Right lobe of liver (tissue), 6 donors: ENCODE measurements at regions not wholly inside any gene's neighbourhood (a gene's known extent, or its start where the extent isn't known, plus 50 kb on each side); places are given as distances from the start of the nearest gene placed in this dataset.

Experiments used
- ATAC-seq, 4 donors: fragments of 200-7000 bp; cut with Tn5 transposase; one replicate each; pipeline ENCODE4 v1.9.1; 2020; ENCODE audit warnings: mild to moderate bottlenecking in 4 of 4, moderate library complexity in 4 of 4
- DNase-seq, 3 donors: peaks; one replicate each; pipeline ENCODE4 v3.0.0-alpha.2; 2020
- H3K27ac ChIP-seq, 3 donors: fragments of 200-600 bp; one replicate each; pipeline ENCODE4 v1.8.0; 2022
- H3K27me3 ChIP-seq, 2 donors: fragments of 200-600 bp; one replicate each; pipeline ENCODE4 v1.8.0; 2022
- H3K36me3 ChIP-seq, 4 donors: fragments of 200-600 bp; sonication (generic) in 1 of 4; one replicate each; pipeline versions ENCODE4 v1.5.1 to v1.8.0; 2017 to 2022; ENCODE audit warnings: control low read depth in 1 of 4
- H3K4me1 ChIP-seq, 4 donors: fragments of 200-600 bp; sonication (generic) in 1 of 4; one replicate each; pipeline versions ENCODE4 v1.5.1 to v1.8.0; 2017 to 2022; ENCODE audit warnings: control low read depth in 1 of 4
- H3K4me3 ChIP-seq, 3 donors: fragments of 200-600 bp; one replicate each; pipeline ENCODE4 v1.8.0; 2022
- H3K9me3 ChIP-seq, 4 donors: fragments of 200-600 bp; sonication (generic) in 1 of 4; one replicate each; pipeline versions ENCODE4 v1.5.1 to v1.8.0; 2017 to 2022; ENCODE audit warnings: control low read depth in 1 of 4
- CTCF ChIP-seq, 4 donors: fragments of 200-600 bp in 3 of 4; fragments of 450-650 bp in 1 of 4; IDR thresholded peaks; one replicate each; pipeline versions ENCODE4 v1.5.1 to v1.8.0; 2016 to 2022; ENCODE audit warnings: antibody characterized with exemption in 4 of 4, mild to moderate bottlenecking in 2 of 4
- POLR2A ChIP-seq: fragments of 450-650 bp; IDR thresholded peaks from one replicate; pipeline ENCODE4 v1.6.1; 2017; ENCODE audit warnings: antibody characterized with exemption, mild to moderate bottlenecking
- WGBS: methylation state at CpG from one replicate; pipeline ENCODE4 v1.1.6; 2018; ENCODE audit warnings: low coverage, low lambda C conversion rate; ENCODE audit not compliant: insufficient coverage; ENCODE audit errors: missing lambda C conversion rate; 5-methylcytosine and 5-hydroxymethylcytosine counted together
- intact Hi-C, 2 donors: fragments of 100-400 bp; cut with DNase I; formaldehyde crosslinking; loops; one replicate each; pipeline versions ENCODE4 v1.11.2 to v1.14.1; 2022
- donor health status: DM: no; HTN: yes; CAD: no.
- donor health status: DM: no; HTN: no; CAD: no.
- donor health status: DM: no; HTN: no; CAD: no.
- donor health status: DM: no; HTN: yes; CAD: no.
- donor health status: DM: no; HTN: yes; CAD: no.

DNA sequence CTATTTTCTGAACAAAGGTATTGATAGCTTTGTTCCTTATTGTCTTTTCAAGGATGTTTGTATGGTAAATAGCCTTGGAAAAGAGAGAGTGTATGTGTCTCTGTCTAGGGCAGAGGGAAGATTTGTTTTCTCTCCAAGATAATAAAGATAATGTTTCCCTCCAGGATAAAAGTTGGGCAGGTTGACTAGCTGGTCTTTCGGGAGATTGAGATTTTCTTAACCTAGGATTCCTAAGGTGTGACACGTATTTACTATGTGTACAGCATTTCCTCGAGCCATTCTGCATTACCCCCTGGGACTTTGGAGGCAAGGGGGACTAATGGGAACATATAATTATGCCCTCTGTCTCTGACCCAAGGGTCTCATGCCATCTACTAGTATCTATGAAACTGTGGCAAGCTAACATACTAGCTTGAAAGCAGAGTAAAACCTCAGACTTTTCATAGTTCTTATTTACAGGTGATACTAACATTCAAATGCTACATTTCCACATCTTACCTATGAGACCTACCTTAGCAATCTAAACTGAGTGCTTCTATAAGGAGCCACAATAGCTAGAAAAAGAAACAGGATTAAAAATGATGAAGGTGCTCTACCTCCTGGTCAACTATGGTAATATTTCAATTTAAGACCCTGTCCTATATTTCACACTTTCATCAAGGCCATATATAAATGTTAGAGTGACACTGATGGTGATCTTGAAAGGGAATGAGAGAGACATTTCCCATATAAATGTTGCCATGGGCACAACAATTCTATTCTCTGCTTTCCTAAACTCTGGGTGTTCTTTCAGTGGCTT lies 252.9 kb upstream of the CBLB start:
- H3K4me3 ChIP-seq, result no peak overlapping the region
- ATAC-seq (peak in 1 of 4 donors; percentile 46), DNase-seq (no peak)
- intact Hi-C loops, result no loop called here
- H3K27ac ChIP-seq, result no peak overlapping the region
- no peaks in the 10 kb centered on the region for H3K27me3 ChIP-seq
- 45% methylated on average over 3 of the region's 3 CpGs for WGBS
- TF ChIP-seq POLR2A (no peak), CTCF (IDR thresholded peaks at IDR 0.05) (peak in 2 of 4 donors; percentile 8 to 19)
- no peaks in the 10 kb centered on the region for H3K9me3 ChIP-seq
- H3K36me3 ChIP-seq, result no peaks in the 10 kb centered on the region
- no peaks in the 10 kb centered on the region for H3K4me1 ChIP-seq

DNA sequence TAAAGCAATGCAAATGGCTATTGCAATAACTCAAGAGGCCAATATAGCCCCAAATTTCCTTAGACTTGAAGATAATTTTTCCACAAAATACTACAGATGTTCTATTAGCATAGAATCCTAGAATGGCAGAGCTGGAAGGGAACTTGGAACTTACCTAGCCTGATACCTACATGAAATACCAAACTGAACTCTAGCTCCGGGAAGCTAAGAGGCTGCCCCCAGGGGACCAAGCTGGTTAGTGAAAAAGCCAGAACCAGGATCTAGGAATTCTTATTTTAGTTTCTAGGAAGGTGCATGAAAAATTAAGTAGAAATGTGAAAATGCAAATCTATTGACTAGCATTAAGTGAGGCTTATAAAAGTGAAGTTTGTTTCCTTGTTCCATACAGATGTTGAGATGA lies 256.0 kb upstream of the CBLB start:
- no peak for TF ChIP-seq CTCF (IDR thresholded peaks at IDR 0.05)
- no peak for TF ChIP-seq POLR2A
- Histone ChIP-seq H3K4me1 (no peaks in the 10 kb centered on the region), H3K27ac (no peak overlapping the region), H3K4me3 (no peak overlapping the region), H3K9me3 (no peaks in the 10 kb centered on the region), H3K27me3 (no peaks in the 10 kb centered on the region), H3K36me3 (no peaks in the 10 kb centered on the region)
- ATAC-seq (no peak), DNase-seq (no peak)
- intact Hi-C loops, result no loop called here
- 67% methylated on average over 1 of the region's 1 CpG for WGBS

DNA sequence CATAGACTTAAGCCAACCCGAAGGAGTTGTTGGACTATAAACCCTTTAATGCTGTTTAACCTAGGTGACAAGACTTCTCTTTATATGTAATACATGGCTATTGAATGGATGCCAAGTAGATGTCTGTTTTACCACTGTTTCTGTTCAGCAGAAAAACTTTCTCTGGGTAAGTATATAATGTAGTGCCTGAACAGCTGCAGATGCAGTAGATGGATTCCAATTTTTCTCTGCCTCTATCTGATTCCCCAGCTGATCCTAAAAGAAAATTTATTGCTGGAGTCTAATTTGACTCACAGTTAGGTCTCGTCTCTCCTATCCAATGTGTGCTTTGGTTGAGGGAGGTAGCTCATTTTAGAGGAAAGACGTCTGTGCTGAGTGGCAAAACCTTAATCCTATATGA lies 256.5 kb upstream of the CBLB start:
- ATAC-seq, result no peak
- Histone ChIP-seq H3K4me3 (no peak overlapping the region), H3K27ac (no peak overlapping the region), H3K9me3 (no peaks in the 10 kb centered on the region), H3K4me1 (no peaks in the 10 kb centered on the region), H3K27me3 (no peaks in the 10 kb centered on the region), H3K36me3 (no peaks in the 10 kb centered on the region)
- WGBS, result 26% methylated on average over 3 of the region's 3 CpGs
- no peak for TF ChIP-seq CTCF (IDR thresholded peaks at IDR 0.05)
- TF ChIP-seq POLR2A, result no peak
- DNase-seq, result no peak
- intact Hi-C loops, result no loop called here

DNA sequence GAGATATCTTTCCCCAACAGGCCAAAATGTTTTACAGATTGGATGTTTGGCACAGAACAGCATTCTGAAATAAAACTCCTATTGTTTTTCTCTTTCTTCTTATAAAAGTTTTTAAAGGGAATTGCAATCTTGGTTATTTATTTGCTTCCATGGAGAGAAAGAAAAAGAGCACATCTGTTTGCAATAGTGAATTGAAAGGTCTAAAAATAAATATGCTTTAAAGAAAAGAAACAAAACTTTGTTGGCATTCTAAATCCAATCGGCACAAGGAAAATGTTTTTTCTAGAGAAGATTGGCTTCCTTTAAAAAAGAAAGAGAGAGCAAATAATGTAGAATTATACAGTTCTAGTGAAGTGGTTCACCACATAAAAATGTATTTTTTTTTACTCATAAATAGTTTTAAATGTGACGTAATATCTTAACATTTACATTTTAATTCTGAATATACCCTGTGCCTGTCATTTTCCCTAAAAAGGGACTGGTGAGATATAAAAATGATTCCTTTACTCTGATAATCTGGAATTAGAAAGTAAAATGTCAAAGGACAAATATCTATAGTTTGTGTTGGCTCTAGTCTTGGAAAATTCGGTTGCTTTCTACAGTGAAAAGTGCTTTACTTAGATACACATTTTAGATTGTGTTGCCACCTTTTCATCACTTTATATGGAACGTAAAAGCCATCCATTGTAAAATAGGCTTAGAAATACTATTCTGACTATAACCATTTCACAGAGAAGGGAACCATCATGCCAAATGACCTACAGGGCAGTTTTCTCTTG lies 257.4 kb upstream of the CBLB start:
- ATAC-seq (no peak), DNase-seq (no peak)
- WGBS, result 48% methylated on average over 4 of the region's 4 CpGs
- no peak overlapping the region for H3K27ac ChIP-seq
- intact Hi-C loops, result no loop called here
- no peaks in the 10 kb centered on the region for H3K27me3 ChIP-seq
- no peaks in the 10 kb centered on the region for H3K9me3 ChIP-seq
- no peaks in the 10 kb centered on the region for H3K4me1 ChIP-seq
- TF ChIP-seq CTCF (IDR thresholded peaks at IDR 0.05) (no peak), POLR2A (no peak)
- no peaks in the 10 kb centered on the region for H3K36me3 ChIP-seq
- H3K4me3 ChIP-seq, result no peak overlapping the region
